DND-41 (cell line): ENCODE measurements at regions not wholly inside any gene's neighbourhood (a gene's known extent, or its start where the extent isn't known, plus 50 kb on each side); places are given as distances from the start of the nearest gene placed in this dataset.

ENCODE experiments used
- ATAC-seq: fragments of 200-7000 bp; cut with Tn5 transposase; 3 replicates; pipeline ENCODE4 v1.9.1; 2021; ENCODE audit warnings: low read depth; ENCODE audit not compliant: insufficient read depth
- DNase-seq: peaks from one replicate; pipeline ENCODE4 v3.0.0-alpha.2; 2020
- H2AFZ ChIP-seq: 2 replicates; pipeline ENCODE4 v1.6.0; 2012; ENCODE audit warnings: low read depth, low read length
- H3K27ac ChIP-seq: 2 replicates; pipeline ENCODE4 v1.5.1; 2012; ENCODE audit warnings: low read length, inconsistent platforms
- H3K27me3 ChIP-seq: fragments of 200-600 bp; sonication (generic); 2 replicates; pipeline ENCODE4 v1.6.0; 2012; ENCODE audit warnings: low read length, mild to moderate bottlenecking, inconsistent platforms; ENCODE audit not compliant: insufficient read depth, poor library complexity
- H3K36me3 ChIP-seq: 2 replicates; pipeline ENCODE4 v1.5.1; 2012; ENCODE audit warnings: low read length, inconsistent platforms; ENCODE audit not compliant: insufficient read depth
- H3K4me1 ChIP-seq: 2 replicates; pipeline ENCODE4 v1.5.1; 2012; ENCODE audit warnings: mild to moderate bottlenecking, low read length; ENCODE audit not compliant: insufficient read depth
- H3K4me2 ChIP-seq: 2 replicates; pipeline ENCODE4 v1.6.0; 2012; ENCODE audit warnings: mild to moderate bottlenecking, moderate library complexity, low read length, inconsistent platforms; ENCODE audit not compliant: insufficient read depth
- H3K4me3 ChIP-seq, 2 experiments: fragments of 200-600 bp in 1 of 2; shearing (Covaris generic) in 1 of 2; 2 replicates each; pipeline ENCODE4 v1.5.1; 2012 to 2016; ENCODE audit warnings: inconsistent platforms in 2 of 2, low read length in 2 of 2, mild to moderate bottlenecking in 2 of 2, low read depth in 1 of 2, moderate library complexity in 1 of 2
- H3K79me2 ChIP-seq: 2 replicates; pipeline ENCODE4 v1.6.0; 2012; ENCODE audit warnings: low read length, inconsistent platforms; ENCODE audit not compliant: insufficient read depth
- H3K9ac ChIP-seq: 2 replicates; pipeline ENCODE4 v1.6.0; 2012; ENCODE audit warnings: low read depth, mild to moderate bottlenecking, inconsistent platforms, low read length, moderate library complexity
- H3K9me3 ChIP-seq: 2 replicates; pipeline ENCODE4 v1.5.1; 2012; ENCODE audit warnings: low read length, moderate library complexity, mild to moderate bottlenecking, inconsistent platforms; ENCODE audit not compliant: insufficient read depth, severe bottlenecking
- H4K20me1 ChIP-seq: 2 replicates; pipeline ENCODE4 v1.6.0; 2012; ENCODE audit warnings: low read length; ENCODE audit not compliant: insufficient read depth
- EZH2 ChIP-seq: IDR thresholded peaks from 3 replicates; pipeline ENCODE4 v1.6.1; 2012; ENCODE audit warnings: borderline replicate concordance, low read depth, mild to moderate bottlenecking, moderate library complexity, low read length, inconsistent platforms; ENCODE audit not compliant: severe bottlenecking
- TF ChIP-seq, protein P1 (sequence below): IDR thresholded peaks from 2 replicates; pipeline ENCODE4 v1.5.1; 2012; ENCODE audit warnings: borderline replicate concordance, low read length, moderate library complexity, mild to moderate bottlenecking; ENCODE audit not compliant: poor library complexity, severe bottlenecking; ENCODE audit errors: extremely low read depth

DNA sequence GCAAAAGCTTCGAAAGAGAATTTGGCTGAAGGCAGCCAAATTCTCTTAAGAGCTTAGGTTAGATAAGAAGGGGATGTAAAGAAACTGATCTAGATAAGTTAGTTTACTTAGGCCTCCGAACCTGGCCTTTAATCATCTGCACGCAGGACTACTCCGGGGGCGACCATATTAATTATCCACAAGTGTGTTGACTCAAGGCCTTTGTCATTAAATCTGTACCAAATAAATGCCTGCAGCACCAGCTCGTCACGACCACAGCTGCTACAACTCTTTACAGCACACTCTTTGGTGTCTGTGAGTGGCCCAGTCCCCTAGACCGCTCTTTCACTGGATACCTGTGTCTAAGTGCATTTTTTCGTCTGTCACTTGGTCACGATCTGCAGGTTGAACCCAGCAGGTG is 69.8 kb upstream of the LSM8 start:
- DNase-seq, result no peak
- H4K20me1 ChIP-seq, result no peaks in the 10 kb centered on the region
- H3K4me2 ChIP-seq, result no peak overlapping the region
- H3K27ac ChIP-seq, result no peak overlapping the region
- no peaks in the 10 kb centered on the region for H3K4me1 ChIP-seq
- no peaks in the 10 kb centered on the region for H3K79me2 ChIP-seq
- no peak for ATAC-seq
- TF ChIP-seq, protein P1, sequence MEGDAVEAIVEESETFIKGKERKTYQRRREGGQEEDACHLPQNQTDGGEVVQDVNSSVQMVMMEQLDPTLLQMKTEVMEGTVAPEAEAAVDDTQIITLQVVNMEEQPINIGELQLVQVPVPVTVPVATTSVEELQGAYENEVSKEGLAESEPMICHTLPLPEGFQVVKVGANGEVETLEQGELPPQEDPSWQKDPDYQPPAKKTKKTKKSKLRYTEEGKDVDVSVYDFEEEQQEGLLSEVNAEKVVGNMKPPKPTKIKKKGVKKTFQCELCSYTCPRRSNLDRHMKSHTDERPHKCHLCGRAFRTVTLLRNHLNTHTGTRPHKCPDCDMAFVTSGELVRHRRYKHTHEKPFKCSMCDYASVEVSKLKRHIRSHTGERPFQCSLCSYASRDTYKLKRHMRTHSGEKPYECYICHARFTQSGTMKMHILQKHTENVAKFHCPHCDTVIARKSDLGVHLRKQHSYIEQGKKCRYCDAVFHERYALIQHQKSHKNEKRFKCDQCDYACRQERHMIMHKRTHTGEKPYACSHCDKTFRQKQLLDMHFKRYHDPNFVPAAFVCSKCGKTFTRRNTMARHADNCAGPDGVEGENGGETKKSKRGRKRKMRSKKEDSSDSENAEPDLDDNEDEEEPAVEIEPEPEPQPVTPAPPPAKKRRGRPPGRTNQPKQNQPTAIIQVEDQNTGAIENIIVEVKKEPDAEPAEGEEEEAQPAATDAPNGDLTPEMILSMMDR, result no peak
- no peak for TF ChIP-seq EZH2
- H3K9me3 ChIP-seq, result peaks cover 7% of the 10 kb centered on the region
- no peaks in the 10 kb centered on the region for H3K36me3 ChIP-seq
- H2AFZ ChIP-seq, result no peak overlapping the region
- no peak overlapping the region for H3K9ac ChIP-seq
- no peaks in the 10 kb centered on the region for H3K27me3 ChIP-seq
- H3K4me3 ChIP-seq, result no peak overlapping the region

DNA sequence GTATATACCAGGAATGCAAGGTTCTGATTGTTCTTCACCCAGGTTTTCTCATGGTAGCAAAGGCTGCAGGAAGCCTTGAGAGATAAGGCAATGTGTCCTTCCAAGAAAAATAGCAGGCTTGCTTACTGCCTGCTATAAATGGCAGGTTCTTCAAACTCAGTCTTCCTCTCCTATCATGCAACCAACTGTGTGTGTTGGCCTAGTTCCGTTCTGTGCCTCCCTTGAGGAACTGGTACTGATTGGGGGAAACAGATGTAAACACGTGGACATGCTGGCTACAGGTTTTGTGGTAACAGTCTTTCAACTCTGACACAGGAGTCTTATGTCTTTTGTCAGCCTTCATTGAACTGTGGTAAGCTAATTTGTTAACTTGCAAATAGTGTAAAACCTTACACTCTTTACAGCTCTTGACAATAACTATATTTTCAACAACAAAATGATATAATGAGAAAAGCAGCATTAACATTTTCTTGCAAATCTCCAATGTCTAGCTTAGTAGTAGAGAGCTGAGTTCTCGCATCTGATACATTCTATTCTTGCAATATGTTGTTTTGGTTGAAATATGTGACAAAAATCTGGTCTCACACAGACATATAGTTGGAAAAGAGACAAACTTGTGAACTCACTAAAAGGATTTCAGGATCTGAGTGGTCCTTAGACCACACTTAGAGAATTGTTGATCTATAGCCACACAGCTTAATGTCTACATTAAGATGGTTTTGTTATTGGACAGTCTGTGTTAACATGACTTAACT is 54.7 kb upstream of the LSM8 start:
- ATAC-seq (no peak), DNase-seq (no peak)
- Histone ChIP-seq H3K27ac (no peak overlapping the region), H3K4me1 (no peaks in the 10 kb centered on the region), H3K4me3 (no peak overlapping the region), H3K9ac (no peak overlapping the region), H4K20me1 (no peaks in the 10 kb centered on the region), H3K9me3 (no peaks in the 10 kb centered on the region), H3K27me3 (no peaks in the 10 kb centered on the region), H3K36me3 (no peaks in the 10 kb centered on the region), H3K4me2 (no peak overlapping the region), H2AFZ (no peak overlapping the region), H3K79me2 (no peaks in the 10 kb centered on the region)
- TF ChIP-seq, protein P1, result no peak
- TF ChIP-seq EZH2, result no peak

DNA sequence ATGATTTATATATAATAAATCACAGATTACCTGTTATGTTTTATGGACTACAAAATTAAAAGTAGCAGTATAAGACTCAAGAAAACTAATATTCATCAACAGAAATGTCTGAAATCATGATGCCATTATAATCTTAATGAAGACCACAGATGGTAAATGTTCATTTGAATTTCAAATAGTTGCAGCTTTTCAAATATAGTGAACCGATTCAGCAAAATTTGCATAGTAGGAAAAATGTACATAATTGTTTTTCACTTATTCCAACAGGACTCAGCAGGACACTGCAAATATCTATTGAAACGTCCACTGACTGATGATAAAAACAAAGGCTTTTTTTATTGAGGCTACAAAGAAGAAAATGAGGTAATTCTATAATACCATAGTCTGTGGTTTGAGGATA is 51.2 kb upstream of the LSM8 start:
- Histone ChIP-seq H3K4me2 (no peak overlapping the region), H3K9me3 (no peaks in the 10 kb centered on the region), H3K27me3 (no peaks in the 10 kb centered on the region), H3K27ac (no peak overlapping the region), H2AFZ (no peak overlapping the region), H3K9ac (no peak overlapping the region), H3K4me3 (no peak overlapping the region), H3K79me2 (no peaks in the 10 kb centered on the region), H3K4me1 (no peaks in the 10 kb centered on the region), H3K36me3 (no peaks in the 10 kb centered on the region), H4K20me1 (no peaks in the 10 kb centered on the region)
- DNase-seq (no peak), ATAC-seq (no peak)
- TF ChIP-seq, protein P1, result no peak
- no peak for TF ChIP-seq EZH2
